ENCODE measurements at regions not wholly inside any gene's neighbourhood (a gene's known extent, or its start where the extent isn't known, plus 50 kb on each side); places are given as distances from the start of the nearest gene placed in this dataset.
"Not testable (repeated sequence)": the region's sequence is repeated elsewhere in the genome, so short reads cannot be mapped to it uniquely, and the experiment has no call there.

- Mint-ChIP-seq H3K27me3 (ENCODE audit: low read depth) (no peaks in the 10 kb centered on the region), H3K9me3 (peaks cover 4% of the 10 kb centered on the region), H3K4me3 (ENCODE audit: low read depth) (no peak overlapping the region), H3K36me3 (ENCODE audit: low read depth) (no peaks in the 10 kb centered on the region), H3K27ac (no peak overlapping the region), H3K4me1 (ENCODE audit: low read depth) (no peaks in the 10 kb centered on the region)
- intact Hi-C loops (cut with micrococcal nuclease) = no loop called here
- DNase-seq (ENCODE audit: low spot score) = no peak
These were observed 592.4 kb downstream of the SOX5 start for GRCh38 chr12:23356927-23357708.

DNA sequence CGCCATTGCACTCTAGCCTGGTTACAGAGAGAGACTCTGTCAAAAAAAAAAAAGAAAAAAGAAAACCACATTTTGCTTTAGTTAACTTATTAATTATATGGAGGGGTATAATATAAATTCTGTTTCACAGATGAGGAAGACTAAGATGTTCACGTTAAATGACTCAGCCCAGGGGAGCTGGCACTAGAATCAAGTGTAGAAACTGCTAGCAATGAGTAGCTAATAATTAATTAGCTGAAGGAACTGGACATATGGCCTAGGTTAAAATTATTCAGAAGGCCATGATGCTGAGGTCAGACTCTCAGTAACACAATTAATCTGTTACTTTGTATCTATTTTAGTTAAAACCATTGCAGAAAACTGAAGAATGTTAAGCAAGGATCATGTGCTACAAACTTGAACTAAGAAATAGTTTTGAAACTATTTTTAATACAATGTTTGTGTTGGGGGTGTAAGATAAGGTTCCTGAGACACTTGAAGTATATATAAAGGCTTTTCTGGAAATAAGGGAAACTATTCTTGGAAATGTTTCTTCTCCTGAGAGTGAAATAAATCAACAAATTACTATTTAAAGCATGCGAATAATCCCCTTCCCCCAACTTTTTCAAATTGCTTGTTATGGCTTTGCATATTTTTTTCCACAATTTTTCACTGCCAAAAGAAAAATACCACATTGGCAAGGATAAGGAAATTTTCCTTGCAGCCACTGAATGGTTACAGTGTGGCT lies 589.3 kb downstream of the SOX5 start:
- no peak overlapping the region for H3K27ac Mint-ChIP-seq
- no peaks in the 10 kb centered on the region for H3K27me3 Mint-ChIP-seq (ENCODE audit: low read depth)
- intact Hi-C loops (cut with micrococcal nuclease) = no loop called here
- H3K36me3 Mint-ChIP-seq (ENCODE audit: low read depth) = no peaks in the 10 kb centered on the region
- peaks cover 5% of the 10 kb centered on the region for H3K9me3 Mint-ChIP-seq
- no peak for DNase-seq (ENCODE audit: low spot score)
- H3K4me1 Mint-ChIP-seq (ENCODE audit: low read depth) = no peaks in the 10 kb centered on the region
- no peak overlapping the region for H3K4me3 Mint-ChIP-seq (ENCODE audit: low read depth)

GRCh38 chr12:23361971-23362370 lies 587.5 kb downstream of the SOX5 start:
- H3K9me3 Mint-ChIP-seq = peaks cover 12% of the 10 kb centered on the region
- H3K27ac Mint-ChIP-seq = no peak overlapping the region
- DNase-seq (ENCODE audit: low spot score) = no peak
- no peaks in the 10 kb centered on the region for H3K27me3 Mint-ChIP-seq (ENCODE audit: low read depth)
- no peak overlapping the region for H3K4me3 Mint-ChIP-seq (ENCODE audit: low read depth)
- intact Hi-C loops (cut with micrococcal nuclease) = no loop called here
- H3K36me3 Mint-ChIP-seq (ENCODE audit: low read depth) = no peaks in the 10 kb centered on the region
- no peaks in the 10 kb centered on the region for H3K4me1 Mint-ChIP-seq (ENCODE audit: low read depth)

DNA sequence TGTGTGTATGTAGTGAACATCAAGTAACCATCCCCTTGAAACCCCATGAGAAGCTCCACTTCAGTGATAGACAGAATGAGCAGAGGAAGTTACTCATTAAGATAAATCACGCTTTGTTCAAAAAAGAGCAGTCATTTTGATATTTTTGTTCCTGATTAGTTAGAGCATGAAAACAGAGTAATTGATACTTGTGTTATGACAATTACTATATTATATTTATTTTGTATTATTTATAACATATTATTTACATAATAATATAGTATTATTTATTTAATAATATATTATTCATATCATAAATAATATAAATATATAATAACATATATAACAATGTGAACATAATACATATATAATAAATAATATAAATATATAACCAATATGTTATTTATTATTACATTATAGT lies 580.9 kb downstream of the SOX5 start:
- no peaks in the 10 kb centered on the region for H3K4me1 Mint-ChIP-seq (ENCODE audit: low read depth)
- no peaks in the 10 kb centered on the region for H3K36me3 Mint-ChIP-seq (ENCODE audit: low read depth)
- intact Hi-C loops (cut with micrococcal nuclease) = no loop called here
- H3K27ac Mint-ChIP-seq = no peak overlapping the region
- H3K9me3 Mint-ChIP-seq = peaks cover 26% of the 10 kb centered on the region
- no peak for DNase-seq (ENCODE audit: low spot score)
- no peaks in the 10 kb centered on the region for H3K27me3 Mint-ChIP-seq (ENCODE audit: low read depth)
- H3K4me3 Mint-ChIP-seq (ENCODE audit: low read depth) = no peak overlapping the region

- intact Hi-C loops (cut with micrococcal nuclease) = no loop called here
- H3K27ac Mint-ChIP-seq = no peak overlapping the region
- H3K9me3 Mint-ChIP-seq = peaks cover 50% of the 10 kb centered on the region
- H3K36me3 Mint-ChIP-seq (ENCODE audit: low read depth) = no peaks in the 10 kb centered on the region
- no peaks in the 10 kb centered on the region for H3K27me3 Mint-ChIP-seq (ENCODE audit: low read depth)
- no peak for DNase-seq (ENCODE audit: low spot score)
- no peak overlapping the region for H3K4me3 Mint-ChIP-seq (ENCODE audit: low read depth)
- H3K4me1 Mint-ChIP-seq (ENCODE audit: low read depth) = no peaks in the 10 kb centered on the region
These were observed 573.8 kb downstream of the SOX5 start for GRCh38 chr12:23375621-23376020.

GRCh38 chr12:23376238-23376637 lies 573.2 kb downstream of the SOX5 start:
- no peak overlapping the region for H3K27ac Mint-ChIP-seq
- H3K9me3 Mint-ChIP-seq = peaks cover 54% of the 10 kb centered on the region
- H3K4me1 Mint-ChIP-seq (ENCODE audit: low read depth) = no peaks in the 10 kb centered on the region
- DNase-seq (ENCODE audit: low spot score) = no peak
- no peaks in the 10 kb centered on the region for H3K27me3 Mint-ChIP-seq (ENCODE audit: low read depth)
- no peak overlapping the region for H3K4me3 Mint-ChIP-seq (ENCODE audit: low read depth)
- intact Hi-C loops (cut with micrococcal nuclease) = no loop called here
- H3K36me3 Mint-ChIP-seq (ENCODE audit: low read depth) = no peaks in the 10 kb centered on the region

GRCh38 chr12:23380419-23381100 lies 568.9 kb downstream of the SOX5 start:
- peaks cover 56% of the 10 kb centered on the region for H3K9me3 Mint-ChIP-seq
- H3K27me3 Mint-ChIP-seq (ENCODE audit: low read depth) = no peaks in the 10 kb centered on the region
- no peaks in the 10 kb centered on the region for H3K36me3 Mint-ChIP-seq (ENCODE audit: low read depth)
- no peak for DNase-seq (ENCODE audit: low spot score)
- H3K27ac Mint-ChIP-seq = no peak overlapping the region
- intact Hi-C loops (cut with micrococcal nuclease) = no loop called here
- no peak overlapping the region for H3K4me3 Mint-ChIP-seq (ENCODE audit: low read depth)
- H3K4me1 Mint-ChIP-seq (ENCODE audit: low read depth) = no peaks in the 10 kb centered on the region

DNA sequence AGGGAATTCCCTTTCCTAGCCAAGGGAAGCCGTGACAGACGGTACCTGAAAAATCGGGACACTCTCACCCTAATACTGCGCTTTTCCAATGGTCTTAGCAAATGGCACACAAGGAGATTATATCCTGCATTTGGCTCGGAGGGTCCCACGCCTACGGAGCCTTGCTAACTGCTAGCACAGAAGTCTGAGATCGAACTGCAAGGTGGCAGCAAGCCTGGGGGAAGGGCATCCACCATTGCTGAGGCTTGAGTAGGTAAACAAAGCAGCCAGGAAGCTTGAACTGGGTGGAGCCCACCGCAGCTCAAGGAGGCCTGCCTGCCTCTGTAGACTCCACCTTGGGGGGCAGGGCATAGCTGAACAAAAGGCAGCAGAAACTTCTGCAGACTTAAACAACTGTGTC lies 560.6 kb downstream of the SOX5 start:
- H3K4me3 Mint-ChIP-seq (ENCODE audit: low read depth); H3K27me3 Mint-ChIP-seq (ENCODE audit: low read depth); DNase-seq (ENCODE audit: low spot score); intact Hi-C loops (cut with micrococcal nuclease); H3K36me3 Mint-ChIP-seq (ENCODE audit: low read depth); H3K27ac Mint-ChIP-seq; H3K4me1 Mint-ChIP-seq (ENCODE audit: low read depth): not testable (repeated sequence)
- peaks cover 35% of the 10 kb centered on the region for H3K9me3 Mint-ChIP-seq

DNA sequence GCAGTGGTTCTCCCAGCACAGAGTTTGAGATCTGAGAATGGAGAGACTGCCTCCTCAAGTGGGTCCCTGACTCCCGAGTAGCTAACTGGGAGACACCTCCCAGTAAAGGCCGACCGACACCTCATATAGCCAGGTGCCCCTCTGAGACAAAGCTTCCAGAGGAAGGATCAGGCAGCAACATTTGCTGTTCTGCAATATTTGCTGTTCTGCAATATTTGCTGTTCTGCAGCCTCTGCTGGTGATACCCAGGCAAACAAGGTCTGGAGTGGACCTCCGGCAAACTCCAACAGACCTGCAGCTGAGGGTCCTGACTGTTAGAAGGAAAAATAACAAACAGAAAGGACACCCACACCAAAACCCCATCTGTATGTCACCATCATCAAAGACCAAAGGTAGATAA lies 560.2 kb downstream of the SOX5 start:
- intact Hi-C loops (cut with micrococcal nuclease); H3K36me3 Mint-ChIP-seq (ENCODE audit: low read depth); H3K4me1 Mint-ChIP-seq (ENCODE audit: low read depth); H3K4me3 Mint-ChIP-seq (ENCODE audit: low read depth); H3K27ac Mint-ChIP-seq; H3K27me3 Mint-ChIP-seq (ENCODE audit: low read depth); DNase-seq (ENCODE audit: low spot score): not testable (repeated sequence)
- H3K9me3 Mint-ChIP-seq = peaks cover 35% of the 10 kb centered on the region

DNA sequence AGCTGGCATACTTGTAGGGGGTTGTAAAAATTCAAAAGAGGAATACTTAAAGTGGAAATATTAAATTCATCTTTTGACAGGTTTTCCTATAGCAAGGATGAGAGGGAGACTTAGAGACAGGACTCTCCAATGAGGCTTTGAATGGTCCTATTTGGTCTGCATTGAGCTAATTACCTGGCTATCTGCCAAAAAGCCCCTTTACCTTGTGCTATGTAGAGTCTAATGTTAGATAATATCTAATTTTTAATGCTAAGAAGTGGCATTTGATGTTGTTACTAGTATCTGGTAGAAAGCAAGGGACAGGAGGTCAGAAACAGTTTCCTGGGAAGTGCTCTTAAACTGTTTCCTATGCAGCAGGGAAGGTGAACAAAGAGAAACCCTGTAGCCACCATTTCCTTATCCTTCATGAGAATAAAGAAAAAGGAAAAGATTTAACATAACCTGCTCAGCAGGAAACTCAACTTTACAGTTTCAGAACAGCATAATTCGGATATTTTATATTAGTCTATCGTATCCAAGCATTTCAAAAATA lies 550.0 kb downstream of the SOX5 start:
- DNase-seq (ENCODE audit: low spot score) = no peak
- Mint-ChIP-seq H3K9me3 (peaks cover 9% of the 10 kb centered on the region), H3K27me3 (ENCODE audit: low read depth) (no peaks in the 10 kb centered on the region), H3K4me1 (ENCODE audit: low read depth) (no peaks in the 10 kb centered on the region), H3K27ac (no peak overlapping the region), H3K4me3 (ENCODE audit: low read depth) (no peak overlapping the region), H3K36me3 (ENCODE audit: low read depth) (no peaks in the 10 kb centered on the region)
- intact Hi-C loops (cut with micrococcal nuclease) = no loop called here

- no peaks in the 10 kb centered on the region for H3K27me3 Mint-ChIP-seq (ENCODE audit: low read depth)
- H3K9me3 Mint-ChIP-seq = peaks cover 31% of the 10 kb centered on the region
- no peak overlapping the region for H3K4me3 Mint-ChIP-seq (ENCODE audit: low read depth)
- no peaks in the 10 kb centered on the region for H3K36me3 Mint-ChIP-seq (ENCODE audit: low read depth)
- no peak overlapping the region for H3K27ac Mint-ChIP-seq
- no peak for DNase-seq (ENCODE audit: low spot score)
- H3K4me1 Mint-ChIP-seq (ENCODE audit: low read depth) = no peaks in the 10 kb centered on the region
- intact Hi-C loops (cut with micrococcal nuclease) = no loop called here
These were observed 534.3 kb downstream of the SOX5 start for GRCh38 chr12:23415180-23415579.

GRCh38 chr12:23421556-23421955 lies 527.9 kb downstream of the SOX5 start:
- no peak overlapping the region for H3K4me3 Mint-ChIP-seq (ENCODE audit: low read depth)
- H3K4me1 Mint-ChIP-seq (ENCODE audit: low read depth) = no peaks in the 10 kb centered on the region
- H3K27ac Mint-ChIP-seq = no peak overlapping the region
- intact Hi-C loops (cut with micrococcal nuclease) = no loop called here
- peaks cover 30% of the 10 kb centered on the region for H3K9me3 Mint-ChIP-seq
- no peaks in the 10 kb centered on the region for H3K27me3 Mint-ChIP-seq (ENCODE audit: low read depth)
- no peak for DNase-seq (ENCODE audit: low spot score)
- no peaks in the 10 kb centered on the region for H3K36me3 Mint-ChIP-seq (ENCODE audit: low read depth)

Data from activated T-helper 2 cell treated with anti-CD3 and anti-CD28 coated beads, Interferon-gamma antibody, Interleukin-2, Interleukin-4, amounts not matched to agents 10 μg/mL and 5 μg/mL and 100 μg/mL, durations not matched to agents 14 hours and 24 hours and 36 hours (primary cell).